OCI-LY3 (cell line): ENCODE measurements at regions not wholly inside any gene's neighbourhood (a gene's known extent, or its start where the extent isn't known, plus 50 kb on each side); places are given as distances from the start of the nearest gene placed in this dataset.
"Not testable (repeated sequence)": the region's sequence is repeated elsewhere in the genome, so short reads cannot be mapped to it uniquely, and the experiment has no call there.

Experiments used
- H2AFZ ChIP-seq: fragments of 200-600, 300-600 bp; shearing (Covaris generic); 2 replicates; pipeline ENCODE4 v1.6.0; 2014; ENCODE audit warnings: antibody characterized with exemption, low read depth, low read length
- H3K27ac ChIP-seq: fragments of 200-600, 300-600 bp; sonication (generic); 2 replicates; pipeline ENCODE4 v1.5.1; 2014; ENCODE audit warnings: mild to moderate bottlenecking, low read length, moderate library complexity, mixed read lengths
- H3K27me3 ChIP-seq: fragments of 200-600, 300-600 bp; sonication (generic); 2 replicates; pipeline ENCODE4 v1.6.1; 2014; ENCODE audit warnings: low read depth, low read length, mixed read lengths
- H3K36me3 ChIP-seq: fragments of 200-600, 300-600 bp; sonication (generic); replicated peaks from 2 replicates; pipeline ENCODE3; 2014; ENCODE audit warnings: low read depth, low read length, mixed read lengths
- H3K4me1 ChIP-seq: fragments of 300-600, 200-600 bp; sonication (generic); 2 replicates; pipeline ENCODE4 v1.6.1; 2014; ENCODE audit warnings: low read length, mixed read lengths
- H3K4me2 ChIP-seq: fragments of 200-600, 300-600 bp; sonication (generic); 2 replicates; pipeline ENCODE4 v1.6.1; 2014; ENCODE audit warnings: low read length, mixed read lengths
- H3K4me3 ChIP-seq: fragments of 300-600, 200-600 bp; sonication (generic); 2 replicates; pipeline ENCODE4 v1.5.1; 2014; ENCODE audit warnings: antibody characterized with exemption, mild to moderate bottlenecking, low read length, moderate library complexity
- H3K79me2 ChIP-seq: fragments of 300-600, 200-600 bp; shearing (Covaris generic); 2 replicates; pipeline ENCODE4 v1.6.1; 2014; ENCODE audit warnings: mild to moderate bottlenecking, low read length, mixed read lengths
- H3K9ac ChIP-seq: fragments of 300-600, 200-600 bp; shearing (Covaris generic); 2 replicates; pipeline ENCODE4 v1.6.0; 2014; ENCODE audit warnings: mild to moderate bottlenecking, low read length, moderate library complexity
- H3K9me3 ChIP-seq: fragments of 200-600, 300-600 bp; shearing (Covaris generic); 2 replicates; pipeline ENCODE4 v1.6.1; 2014; ENCODE audit warnings: low read length, mixed read lengths; ENCODE audit not compliant: insufficient read depth
- H4K20me1 ChIP-seq: fragments of 200-600, 300-600 bp; sonication (generic); 2 replicates; pipeline ENCODE4 v1.6.1; 2016; ENCODE audit warnings: low read length, mixed read lengths; ENCODE audit not compliant: insufficient read depth
- CTCF ChIP-seq: fragments of 200-600, 300-600 bp; sonication (generic); IDR thresholded peaks from 2 replicates; pipeline ENCODE4 v1.5.1; 2014; ENCODE audit warnings: antibody characterized with exemption, low read length, low read depth
- EZH2phosphoT487 ChIP-seq: fragments of 200-600 bp; shearing (Covaris generic); IDR thresholded peaks from 2 replicates; pipeline ENCODE4 v1.6.1; 2018; ENCODE audit warnings: antibody characterized with exemption, mixed run types, low read depth

DNA sequence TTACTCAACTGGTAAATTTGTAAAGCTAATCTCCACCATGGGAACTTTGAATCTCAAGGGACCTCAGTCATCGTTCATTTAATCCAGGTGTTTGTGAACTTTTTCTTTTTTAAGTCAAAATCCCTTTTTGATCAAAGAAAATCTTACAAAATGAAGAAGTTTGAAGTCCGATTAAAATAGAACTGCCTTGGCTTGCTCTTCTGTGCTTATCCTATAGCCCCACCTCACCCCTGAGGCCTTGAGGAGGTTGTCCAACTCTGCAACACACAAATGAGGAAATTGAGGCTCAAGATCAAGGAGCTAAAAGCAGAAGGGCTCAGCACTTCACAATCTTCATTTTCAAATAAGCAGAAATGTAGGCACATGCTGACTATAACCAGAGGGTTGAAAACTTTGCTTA, 240.3 kb upstream of the SFRP2 start:
- Histone ChIP-seq H3K27me3 (no peaks in the 10 kb centered on the region), H3K4me2 (no peak overlapping the region), H3K4me3 (no peak overlapping the region), H3K36me3 (no peaks in the 10 kb centered on the region), H2AFZ (no peak overlapping the region), H3K9me3 (no peaks in the 10 kb centered on the region), H3K27ac (no peak overlapping the region), H4K20me1 (no peaks in the 10 kb centered on the region), H3K9ac (no peak overlapping the region), H3K79me2 (no peaks in the 10 kb centered on the region), H3K4me1 (peaks cover 9% of the 10 kb centered on the region)
- TF ChIP-seq CTCF, result no peak
- TF ChIP-seq EZH2phosphoT487, result no peak

DNA sequence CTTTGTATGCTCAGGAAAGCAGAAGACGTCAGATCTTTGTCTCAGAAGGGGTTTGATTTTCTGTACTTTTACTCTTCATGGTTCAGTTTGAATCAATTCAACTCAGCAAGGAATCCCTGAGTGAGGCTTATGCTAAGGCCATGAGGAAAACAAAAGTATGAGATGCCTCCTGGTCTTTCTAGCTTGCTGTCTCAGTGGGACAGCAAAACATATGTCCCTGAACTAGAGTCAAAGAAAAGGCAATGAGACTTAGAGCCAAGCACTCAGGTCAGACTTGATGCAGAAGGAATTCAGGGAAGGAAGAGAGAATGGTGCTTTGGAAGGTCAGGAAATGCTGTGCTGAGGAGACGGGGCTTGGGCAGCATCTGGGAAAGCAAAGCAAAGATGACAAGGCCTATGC, 236.2 kb upstream of the SFRP2 start:
- no peaks in the 10 kb centered on the region for H3K36me3 ChIP-seq
- H3K79me2 ChIP-seq, result no peaks in the 10 kb centered on the region
- H3K9ac ChIP-seq, result no peak overlapping the region
- no peak overlapping the region for H3K4me3 ChIP-seq
- peaks cover 9% of the 10 kb centered on the region for H3K4me1 ChIP-seq
- no peak for TF ChIP-seq CTCF
- no peak for TF ChIP-seq EZH2phosphoT487
- no peaks in the 10 kb centered on the region for H4K20me1 ChIP-seq
- H3K27ac ChIP-seq, result no peak overlapping the region
- H3K9me3 ChIP-seq, result no peaks in the 10 kb centered on the region
- H3K27me3 ChIP-seq, result no peaks in the 10 kb centered on the region
- H3K4me2 ChIP-seq, result no peak overlapping the region
- H2AFZ ChIP-seq, result peak overlapping the region; percentile 17; the same call in 1 of the 2 replicates

DNA sequence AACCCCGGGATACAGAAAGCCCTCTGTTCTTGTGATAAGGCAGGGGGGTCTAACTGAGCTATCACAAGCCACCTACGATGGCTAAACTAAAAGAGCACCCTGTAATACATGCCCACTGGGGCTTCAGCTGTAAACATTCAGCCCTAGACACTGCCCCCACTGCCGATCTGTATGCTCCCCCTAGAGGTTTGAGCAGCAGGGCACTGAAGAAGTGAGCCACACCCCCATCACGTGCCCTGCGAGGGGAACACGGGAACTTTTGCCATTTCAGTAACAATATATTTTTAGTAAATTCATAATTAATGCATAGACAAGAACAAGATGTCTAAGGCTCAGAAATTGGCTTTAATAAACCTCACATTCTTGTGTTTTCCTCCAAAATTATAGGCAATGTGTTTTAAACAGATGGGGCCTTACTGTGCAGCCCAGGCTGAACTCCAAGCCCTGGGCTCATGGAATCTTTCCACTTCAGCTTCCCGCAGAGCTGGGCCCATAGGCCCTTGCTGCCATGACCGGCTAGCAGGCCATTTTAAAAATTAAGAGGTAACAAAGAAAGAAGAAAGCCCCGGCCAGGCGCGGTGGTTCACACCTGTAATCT, 235.3 kb upstream of the SFRP2 start:
- H3K4me2 ChIP-seq, result peak overlapping the region; percentile 17
- H3K27ac ChIP-seq, result no peak overlapping the region
- no peak overlapping the region for H3K9ac ChIP-seq
- no peaks in the 10 kb centered on the region for H3K36me3 ChIP-seq
- H3K4me3 ChIP-seq, result no peak overlapping the region
- peak overlapping the region; percentile 50 for H2AFZ ChIP-seq
- H3K27me3 ChIP-seq, result no peaks in the 10 kb centered on the region
- H4K20me1 ChIP-seq, result no peaks in the 10 kb centered on the region
- no peaks in the 10 kb centered on the region for H3K79me2 ChIP-seq
- TF ChIP-seq EZH2phosphoT487, result no peak
- TF ChIP-seq CTCF, result peak; percentile 75
- H3K9me3 ChIP-seq, result no peaks in the 10 kb centered on the region
- H3K4me1 ChIP-seq, result peaks cover 12% of the 10 kb centered on the region

DNA sequence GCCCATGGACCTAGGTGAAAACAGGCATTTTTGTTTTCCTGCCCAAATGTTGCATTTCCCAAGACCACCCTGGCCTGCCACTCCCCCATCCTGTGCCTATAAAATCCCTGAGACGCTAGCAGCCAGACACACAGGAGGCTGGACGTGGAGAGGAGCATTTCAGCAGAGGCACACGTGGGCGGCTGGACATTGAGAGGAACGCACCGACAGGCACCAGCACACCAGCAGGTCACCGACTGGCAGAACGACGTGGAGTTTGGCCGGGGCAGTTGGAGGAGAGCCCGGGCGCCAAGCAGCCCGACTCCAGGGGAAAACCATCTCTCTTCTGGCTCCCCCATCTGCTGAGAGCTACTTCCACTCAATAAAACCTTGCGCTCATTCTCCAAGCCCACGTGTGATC, 234.8 kb upstream of the SFRP2 start:
- not testable (repeated sequence) for H4K20me1 ChIP-seq, H3K79me2 ChIP-seq, H3K9me3 ChIP-seq, H3K27ac ChIP-seq, H3K9ac ChIP-seq, H3K27me3 ChIP-seq, H3K36me3 ChIP-seq, H3K4me3 ChIP-seq
- 0 out of 2 replicates have a peak overlapping the region, but pooled peaks have one; percentile 17 for H3K4me2 ChIP-seq
- peaks cover 14% of the 10 kb centered on the region for H3K4me1 ChIP-seq
- peak overlapping the region; percentile 48; the same call in 1 of the 2 replicates for H2AFZ ChIP-seq
